OCI-LY3 (cell line): ENCODE measurements at regions not wholly inside any gene's neighbourhood (a gene's known extent, or its start where the extent isn't known, plus 50 kb on each side); places are given as distances from the start of the nearest gene placed in this dataset.

Source experiments
- H2AFZ ChIP-seq: fragments of 200-600, 300-600 bp; shearing (Covaris generic); 2 replicates; pipeline ENCODE4 v1.6.0; 2014; ENCODE audit warnings: antibody characterized with exemption, low read depth, low read length
- H3K27ac ChIP-seq: fragments of 200-600, 300-600 bp; sonication (generic); 2 replicates; pipeline ENCODE4 v1.5.1; 2014; ENCODE audit warnings: mild to moderate bottlenecking, low read length, moderate library complexity, mixed read lengths
- H3K27me3 ChIP-seq: fragments of 200-600, 300-600 bp; sonication (generic); 2 replicates; pipeline ENCODE4 v1.6.1; 2014; ENCODE audit warnings: low read depth, low read length, mixed read lengths
- H3K36me3 ChIP-seq: fragments of 200-600, 300-600 bp; sonication (generic); replicated peaks from 2 replicates; pipeline ENCODE3; 2014; ENCODE audit warnings: low read depth, low read length, mixed read lengths
- H3K4me1 ChIP-seq: fragments of 300-600, 200-600 bp; sonication (generic); 2 replicates; pipeline ENCODE4 v1.6.1; 2014; ENCODE audit warnings: low read length, mixed read lengths
- H3K4me2 ChIP-seq: fragments of 200-600, 300-600 bp; sonication (generic); 2 replicates; pipeline ENCODE4 v1.6.1; 2014; ENCODE audit warnings: low read length, mixed read lengths
- H3K4me3 ChIP-seq: fragments of 300-600, 200-600 bp; sonication (generic); 2 replicates; pipeline ENCODE4 v1.5.1; 2014; ENCODE audit warnings: antibody characterized with exemption, mild to moderate bottlenecking, low read length, moderate library complexity
- H3K79me2 ChIP-seq: fragments of 300-600, 200-600 bp; shearing (Covaris generic); 2 replicates; pipeline ENCODE4 v1.6.1; 2014; ENCODE audit warnings: mild to moderate bottlenecking, low read length, mixed read lengths
- H3K9ac ChIP-seq: fragments of 300-600, 200-600 bp; shearing (Covaris generic); 2 replicates; pipeline ENCODE4 v1.6.0; 2014; ENCODE audit warnings: mild to moderate bottlenecking, low read length, moderate library complexity
- H3K9me3 ChIP-seq: fragments of 200-600, 300-600 bp; shearing (Covaris generic); 2 replicates; pipeline ENCODE4 v1.6.1; 2014; ENCODE audit warnings: low read length, mixed read lengths; ENCODE audit not compliant: insufficient read depth
- H4K20me1 ChIP-seq: fragments of 200-600, 300-600 bp; sonication (generic); 2 replicates; pipeline ENCODE4 v1.6.1; 2016; ENCODE audit warnings: low read length, mixed read lengths; ENCODE audit not compliant: insufficient read depth
- CTCF ChIP-seq: fragments of 200-600, 300-600 bp; sonication (generic); IDR thresholded peaks from 2 replicates; pipeline ENCODE4 v1.5.1; 2014; ENCODE audit warnings: antibody characterized with exemption, low read length, low read depth
- EZH2phosphoT487 ChIP-seq: fragments of 200-600 bp; shearing (Covaris generic); IDR thresholded peaks from 2 replicates; pipeline ENCODE4 v1.6.1; 2018; ENCODE audit warnings: antibody characterized with exemption, mixed run types, low read depth

DNA sequence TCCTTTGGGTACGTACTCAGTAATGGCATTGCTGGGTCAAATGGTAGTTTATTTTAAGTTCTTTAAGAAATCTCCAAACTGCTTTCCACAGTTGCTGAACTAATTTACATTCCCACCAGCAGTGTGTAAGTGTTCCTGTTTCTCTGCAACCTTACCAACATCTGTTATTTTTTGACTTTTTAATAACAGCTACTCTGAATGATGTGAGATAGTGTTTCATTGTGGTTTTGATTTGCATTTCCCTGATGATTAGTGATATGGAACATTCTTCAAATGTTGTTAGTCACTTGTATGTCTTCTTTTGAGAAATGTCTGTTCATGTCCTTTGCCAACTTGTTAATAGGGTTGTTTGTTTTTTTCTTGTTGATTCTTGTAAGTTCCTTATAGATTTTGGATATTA lies 558.9 kb downstream of the SH2D4B start:
- H3K36me3 ChIP-seq: no peaks in the 10 kb centered on the region
- H3K9me3 ChIP-seq: no peaks in the 10 kb centered on the region
- H3K27ac ChIP-seq: no peak overlapping the region
- TF ChIP-seq CTCF (no peak), EZH2phosphoT487 (no peak)
- no peaks in the 10 kb centered on the region for H3K79me2 ChIP-seq
- no peak overlapping the region for H2AFZ ChIP-seq
- no peak overlapping the region for H3K4me2 ChIP-seq
- H3K9ac ChIP-seq: no peak overlapping the region
- H3K4me3 ChIP-seq: no peak overlapping the region
- H3K4me1 ChIP-seq: peaks cover 9% of the 10 kb centered on the region
- H4K20me1 ChIP-seq: no peaks in the 10 kb centered on the region
- H3K27me3 ChIP-seq: no peaks in the 10 kb centered on the region

- Histone ChIP-seq H3K36me3 (peaks cover 9% of the 10 kb centered on the region), H3K9me3 (no peaks in the 10 kb centered on the region), H3K27me3 (no peaks in the 10 kb centered on the region), H3K4me1 (peaks cover 38% of the 10 kb centered on the region), H3K79me2 (no peaks in the 10 kb centered on the region), H3K9ac (no peak overlapping the region), H2AFZ (no peak overlapping the region), H3K4me2 (no peak overlapping the region), H3K4me3 (no peak overlapping the region), H3K27ac (no peak overlapping the region), H4K20me1 (no peaks in the 10 kb centered on the region)
- TF ChIP-seq EZH2phosphoT487 (no peak), CTCF (no peak)
Observed at GRCh38 chr10:81101062-81101461, 563.4 kb downstream of the SH2D4B start.

GRCh38 chr10:81104494-81104893 lies 566.8 kb downstream of the SH2D4B start:
- no peaks in the 10 kb centered on the region for H3K27me3 ChIP-seq
- peak overlapping the region; percentile 34; the same call in 1 of the 2 replicates for H2AFZ ChIP-seq
- peak overlapping the region; percentile 49; the same call in 1 of the 2 replicates for H3K9ac ChIP-seq
- peaks cover 3% of the 10 kb centered on the region; the same call in 1 of the 2 replicates for H3K9me3 ChIP-seq
- peak overlapping the region; percentile 53 for H3K4me2 ChIP-seq
- peaks cover 19% of the 10 kb centered on the region for H3K36me3 ChIP-seq
- no peaks in the 10 kb centered on the region for H4K20me1 ChIP-seq
- H3K27ac ChIP-seq: peak overlapping the region; percentile 96
- no peaks in the 10 kb centered on the region for H3K79me2 ChIP-seq
- TF ChIP-seq CTCF: no peak
- peaks cover 55% of the 10 kb centered on the region for H3K4me1 ChIP-seq
- peak overlapping the region; percentile 18; the same call in 1 of the 2 replicates for H3K4me3 ChIP-seq

GRCh38 chr10:81108516-81109199 lies 571.0 kb downstream of the SH2D4B start:
- Histone ChIP-seq H3K4me2 (peak overlapping the region; percentile 81), H3K27ac (peak overlapping the region; percentile 99), H3K9me3 (peaks cover 7% of the 10 kb centered on the region; the same call in 1 of the 2 replicates), H3K4me3 (peak overlapping the region; percentile 68), H2AFZ (no peak overlapping the region), H3K4me1 (peaks cover 65% of the 10 kb centered on the region), H3K36me3 (peaks cover 20% of the 10 kb centered on the region), H3K79me2 (no peaks in the 10 kb centered on the region), H4K20me1 (no peaks in the 10 kb centered on the region), H3K27me3 (no peaks in the 10 kb centered on the region), H3K9ac (peak overlapping the region; percentile 71)
- TF ChIP-seq CTCF: no peak
- TF ChIP-seq EZH2phosphoT487: no peak
